Activated T-cell treated with anti-CD3 and anti-CD28 coated beads, Interleukin-2, amount 50 U/mL, for 72 hours (primary cell): ENCODE measurements at regions not wholly inside any gene's neighbourhood (a gene's known extent, or its start where the extent isn't known, plus 50 kb on each side); places are given as distances from the start of the nearest gene placed in this dataset.
"Not testable (repeated sequence)": the region's sequence is repeated elsewhere in the genome, so short reads cannot be mapped to it uniquely, and the experiment has no call there.

Experiments
- ATAC-seq, 2 donors: fragments of 150-1000 bp; cut with Tn5 transposase; replicated peaks in 1 of 2; 2 replicates each; pipeline ENCODE4 v1.10.0; 2021; ENCODE audit warnings: moderate library complexity in 2 of 2, mild to moderate bottlenecking in 1 of 2
- DNase-seq, 2 donors: peaks; one replicate each; pipeline ENCODE4 v3.0.0; 2021 to 2022; ENCODE audit warnings: mixed read lengths in 1 of 2
- H3K27ac Mint-ChIP-seq: one replicate; pipeline ENCODE4 v1.8.0; 2022; ENCODE audit warnings: mild to moderate bottlenecking, moderate library complexity, mixed read lengths
- H3K27me3 Mint-ChIP-seq: one replicate; pipeline ENCODE4 v1.8.0; 2022; ENCODE audit warnings: low read depth, mixed read lengths
- H3K36me3 Mint-ChIP-seq, 2 donors: one replicate each; pipeline ENCODE4 v1.8.0; 2022; ENCODE audit warnings: mixed read lengths in 2 of 2, mild to moderate bottlenecking in 1 of 2; ENCODE audit not compliant: insufficient read depth in 2 of 2
- H3K4me1 Mint-ChIP-seq: one replicate; pipeline ENCODE4 v1.8.0; 2022; ENCODE audit warnings: low read depth, mixed read lengths
- H3K4me3 Mint-ChIP-seq, 2 donors: one replicate each; pipeline ENCODE4 v1.8.0; 2022; ENCODE audit warnings: mild to moderate bottlenecking in 2 of 2, mixed read lengths in 2 of 2, moderate library complexity in 2 of 2
- H3K9me3 Mint-ChIP-seq, 2 donors: one replicate each; pipeline ENCODE4 v1.8.0; 2022; ENCODE audit warnings: mixed read lengths in 2 of 2

- H3K4me1 Mint-ChIP-seq: peaks cover 21% of the 10 kb centered on the region
- ATAC-seq: no peak
Measured at GRCh38 chr12:124470806-124471205, 96.6 kb downstream of the NCOR2 start.

GRCh38 chr12:124470139-124470538 is 97.3 kb downstream of the NCOR2 start:
- H3K4me1 Mint-ChIP-seq: peaks cover 25% of the 10 kb centered on the region
- no peak overlapping the region for H3K4me3 Mint-ChIP-seq
- peaks cover 38 to 50% of the 10 kb centered on the region in 2 donors for H3K36me3 Mint-ChIP-seq

More at GRCh38 chr12:124470806-124471205, 96.6 kb downstream of the NCOR2 start:
- H3K36me3 Mint-ChIP-seq: peaks cover 38 to 48% of the 10 kb centered on the region in 2 donors
- no peak overlapping the region for H3K4me3 Mint-ChIP-seq
- H3K9me3 Mint-ChIP-seq: peaks cover 4 to 12% of the 10 kb centered on the region in 2 donors
- no peaks in the 10 kb centered on the region for H3K27me3 Mint-ChIP-seq
- DNase-seq: no peak
- H3K27ac Mint-ChIP-seq: no peak overlapping the region

DNA sequence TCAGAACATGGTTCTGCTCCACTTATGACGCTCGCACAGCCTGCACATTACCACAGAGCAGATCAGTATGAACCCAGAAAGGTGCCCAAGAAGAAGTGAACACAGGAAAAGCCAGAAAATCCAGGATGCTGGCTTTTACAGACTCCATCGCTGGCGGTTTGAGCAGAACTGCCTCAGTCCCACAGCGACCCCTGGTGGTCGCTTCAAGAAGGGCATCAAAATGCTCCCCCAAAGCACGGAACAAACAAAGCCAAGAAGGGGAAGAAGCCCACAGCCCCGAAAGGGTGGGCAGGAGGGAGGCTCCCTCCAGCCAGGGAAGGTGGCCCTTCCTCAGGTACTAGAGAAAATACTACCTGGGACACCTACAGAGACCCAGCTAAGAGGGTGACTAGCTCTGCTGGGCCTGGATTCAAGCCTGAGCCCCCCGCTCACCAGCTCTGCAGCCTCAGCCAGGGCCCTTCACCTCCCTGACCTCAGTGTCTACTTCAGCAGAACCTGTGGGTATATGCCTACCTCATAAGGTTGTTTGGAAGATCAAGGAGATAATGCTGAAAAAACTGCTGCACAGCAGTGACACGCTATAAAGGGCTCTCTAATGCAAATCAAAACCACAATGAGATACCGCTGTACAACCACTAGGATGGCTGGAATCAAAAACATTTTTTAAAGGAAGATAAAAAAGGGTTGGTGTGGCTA is 98.1 kb downstream of the NCOR2 start:
- peaks cover 42 to 53% of the 10 kb centered on the region in 2 donors for H3K36me3 Mint-ChIP-seq
- no peak overlapping the region for H3K4me3 Mint-ChIP-seq

More at GRCh38 chr12:124470139-124470538, 97.3 kb downstream of the NCOR2 start:
- no peak for ATAC-seq
- peaks cover 4 to 12% of the 10 kb centered on the region in 2 donors for H3K9me3 Mint-ChIP-seq
- H3K27ac Mint-ChIP-seq: no peak overlapping the region
- no peaks in the 10 kb centered on the region for H3K27me3 Mint-ChIP-seq
- DNase-seq: no peak

GRCh38 chr12:124467549-124467948 is 99.9 kb downstream of the NCOR2 start:
- not testable (repeated sequence) for H3K27me3 Mint-ChIP-seq, H3K4me3 Mint-ChIP-seq, DNase-seq, H3K27ac Mint-ChIP-seq, ATAC-seq
- H3K9me3 Mint-ChIP-seq: peaks cover 3 to 12% of the 10 kb centered on the region in 2 donors
- H3K36me3 Mint-ChIP-seq: peaks cover 35 to 45% of the 10 kb centered on the region in 2 donors
- peaks cover 34% of the 10 kb centered on the region for H3K4me1 Mint-ChIP-seq

More for the DNA sequence above, 98.1 kb downstream of the NCOR2 start:
- Mint-ChIP-seq H3K4me1 (peaks cover 27% of the 10 kb centered on the region), H3K27me3 (no peaks in the 10 kb centered on the region), H3K9me3 (peaks cover 7 to 17% of the 10 kb centered on the region in 2 donors), H3K27ac (no peak overlapping the region)
- ATAC-seq: no peak
- no peak for DNase-seq

- Mint-ChIP-seq H3K27me3 (no peaks in the 10 kb centered on the region), H3K4me1 (peaks cover 34% of the 10 kb centered on the region), H3K9me3 (peaks cover 3 to 12% of the 10 kb centered on the region in 2 donors), H3K36me3 (peaks cover 32 to 41% of the 10 kb centered on the region in 2 donors), H3K27ac (peak overlapping the region; percentile 66), H3K4me3 (peak overlapping the region; percentile 72 to 78)
- peak; percentile 90 to 91 for DNase-seq
- ATAC-seq: peak; percentile 98 to 99
Measured at GRCh38 chr12:124466216-124467128, 100.9 kb downstream of the NCOR2 start.

DNA sequence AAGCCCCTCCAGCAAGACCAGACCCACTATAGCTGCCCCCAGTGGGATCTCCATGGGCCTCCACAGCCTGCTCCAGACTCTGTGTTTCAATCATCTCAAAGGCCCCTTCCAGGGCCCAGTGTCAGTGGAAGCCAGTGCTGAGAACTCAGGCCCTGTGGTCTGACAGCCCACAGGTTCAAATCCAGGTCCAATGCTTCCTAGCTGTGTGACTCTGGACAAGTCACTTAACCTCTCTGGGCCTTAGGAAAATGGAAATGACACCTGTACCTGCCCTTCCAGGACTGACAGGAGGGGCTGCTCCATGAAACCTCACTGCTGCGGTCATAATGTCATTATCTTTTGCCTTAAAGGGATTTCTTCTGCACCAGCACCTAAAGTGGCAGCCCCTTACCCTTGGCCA is 101.9 kb downstream of the NCOR2 start:
- Mint-ChIP-seq H3K27ac (no peak overlapping the region), H3K27me3 (no peaks in the 10 kb centered on the region), H3K4me3 (peak overlapping the region; percentile 72 to 78), H3K9me3 (peaks cover 3 to 12% of the 10 kb centered on the region in 2 donors), H3K4me1 (peaks cover 34% of the 10 kb centered on the region), H3K36me3 (peaks cover 28 to 39% of the 10 kb centered on the region in 2 donors)
- no peak for ATAC-seq
- DNase-seq: no peak

DNA sequence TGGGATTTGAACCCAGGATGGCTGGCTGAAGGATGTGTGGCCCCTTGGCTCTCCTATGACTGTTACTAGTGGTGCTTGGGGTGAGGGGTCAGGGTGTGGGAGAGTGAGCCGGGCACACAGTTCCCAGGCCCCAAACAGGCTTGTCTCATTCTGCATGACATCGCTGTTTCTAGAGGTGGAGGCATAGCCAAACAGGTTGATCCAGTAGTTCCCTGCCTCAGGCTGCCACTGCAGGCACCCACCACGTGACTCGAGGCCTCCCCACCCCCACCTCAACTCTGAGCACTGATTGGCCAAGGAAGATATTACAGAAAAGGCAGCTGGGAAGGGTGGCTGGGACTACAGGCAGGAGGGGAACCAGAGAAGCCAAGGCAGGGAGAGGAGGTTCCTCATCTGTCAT is 102.6 kb downstream of the NCOR2 start:
- Mint-ChIP-seq H3K4me3 (peak overlapping the region in 1 of 2 donors; percentile 34), H3K27me3 (no peaks in the 10 kb centered on the region), H3K4me1 (peaks cover 34% of the 10 kb centered on the region), H3K27ac (no peak overlapping the region), H3K9me3 (peaks cover 3 to 12% of the 10 kb centered on the region in 2 donors), H3K36me3 (peaks cover 25 to 35% of the 10 kb centered on the region in 2 donors)
- ATAC-seq (no peak), DNase-seq (no peak)

DNA sequence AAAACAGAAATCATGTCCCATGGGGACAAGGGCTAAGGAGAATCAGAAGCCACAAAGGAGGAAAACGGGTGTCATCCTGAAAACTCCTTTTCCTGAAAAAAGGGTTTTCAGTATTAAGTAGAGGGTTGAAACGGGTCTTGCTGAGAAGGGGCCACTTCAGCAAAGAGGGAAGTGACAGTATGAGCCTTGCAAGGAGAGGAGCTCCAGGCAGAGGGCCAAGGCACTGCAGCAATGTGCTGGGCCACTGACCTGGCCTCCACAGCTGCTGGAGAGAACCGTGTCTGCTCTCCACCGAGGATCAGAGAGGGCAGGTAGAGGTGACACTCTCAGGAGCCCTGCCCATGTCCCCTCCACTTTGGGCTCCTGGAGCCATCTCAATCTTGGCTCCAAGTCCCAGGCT is 103.3 kb downstream of the NCOR2 start:
- Mint-ChIP-seq H3K4me3 (peak overlapping the region in 1 of 2 donors; percentile 57), H3K27ac (peak overlapping the region; percentile 36), H3K4me1 (peaks cover 26% of the 10 kb centered on the region), H3K27me3 (no peaks in the 10 kb centered on the region), H3K9me3 (peaks cover 3 to 10% of the 10 kb centered on the region in 2 donors), H3K36me3 (peaks cover 22 to 30% of the 10 kb centered on the region in 2 donors)
- no peak for DNase-seq
- no peak for ATAC-seq

DNA sequence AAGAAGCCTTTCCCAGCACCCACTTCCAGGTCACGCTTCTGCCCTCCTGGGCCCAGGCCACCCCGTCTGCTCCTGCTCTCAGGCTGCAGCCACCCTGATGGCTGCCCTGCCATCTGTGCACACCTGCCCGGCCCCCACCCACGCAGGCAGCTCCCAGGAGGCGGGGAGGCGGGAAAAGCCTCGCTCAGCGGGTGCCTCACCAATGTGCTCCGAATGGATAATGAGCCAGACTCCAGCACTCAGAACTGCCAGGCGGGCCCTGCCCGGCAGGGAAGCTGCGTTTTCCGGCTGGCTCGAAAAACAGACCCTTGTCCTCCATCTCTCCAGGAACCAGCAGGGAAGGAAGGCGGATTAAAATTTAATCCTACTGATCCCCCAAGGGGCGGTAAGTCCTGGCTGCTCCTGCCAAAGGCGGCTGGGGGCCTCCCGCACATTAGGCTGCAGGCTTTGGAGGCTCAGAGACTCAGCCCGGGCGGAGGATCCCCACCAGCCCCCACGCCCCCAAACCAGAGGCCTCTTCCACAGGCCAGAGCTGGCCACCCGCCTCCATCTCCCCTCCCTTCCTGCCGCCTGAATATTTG is 104.0 kb downstream of the NCOR2 start:
- Mint-ChIP-seq H3K36me3 (peaks cover 19 to 29% of the 10 kb centered on the region in 2 donors), H3K4me3 (no peak overlapping the region), H3K4me1 (peaks cover 27% of the 10 kb centered on the region), H3K27me3 (no peaks in the 10 kb centered on the region), H3K27ac (no peak overlapping the region), H3K9me3 (peaks cover 3 to 7% of the 10 kb centered on the region in 2 donors)
- no peak for ATAC-seq
- no peak for DNase-seq

GRCh38 chr12:124462750-124463149 is 104.7 kb downstream of the NCOR2 start:
- no peak overlapping the region for H3K4me3 Mint-ChIP-seq
- DNase-seq: no peak
- no peak overlapping the region for H3K27ac Mint-ChIP-seq
- no peaks in the 10 kb centered on the region for H3K27me3 Mint-ChIP-seq
- no peak for ATAC-seq
- H3K4me1 Mint-ChIP-seq: peaks cover 34% of the 10 kb centered on the region
- H3K9me3 Mint-ChIP-seq: peaks cover 3 to 7% of the 10 kb centered on the region in 2 donors
- H3K36me3 Mint-ChIP-seq: peaks cover 18 to 29% of the 10 kb centered on the region in 2 donors

GRCh38 chr12:124461851-124462623 is 105.4 kb downstream of the NCOR2 start:
- H3K27ac Mint-ChIP-seq: no peak overlapping the region
- no peak for DNase-seq
- H3K27me3 Mint-ChIP-seq: no peaks in the 10 kb centered on the region
- peaks cover 39% of the 10 kb centered on the region for H3K4me1 Mint-ChIP-seq
- ATAC-seq: no peak
- peaks cover 3 to 5% of the 10 kb centered on the region in 2 donors for H3K9me3 Mint-ChIP-seq
- H3K36me3 Mint-ChIP-seq: peaks cover 14 to 29% of the 10 kb centered on the region in 2 donors
- H3K4me3 Mint-ChIP-seq: no peak overlapping the region

DNA sequence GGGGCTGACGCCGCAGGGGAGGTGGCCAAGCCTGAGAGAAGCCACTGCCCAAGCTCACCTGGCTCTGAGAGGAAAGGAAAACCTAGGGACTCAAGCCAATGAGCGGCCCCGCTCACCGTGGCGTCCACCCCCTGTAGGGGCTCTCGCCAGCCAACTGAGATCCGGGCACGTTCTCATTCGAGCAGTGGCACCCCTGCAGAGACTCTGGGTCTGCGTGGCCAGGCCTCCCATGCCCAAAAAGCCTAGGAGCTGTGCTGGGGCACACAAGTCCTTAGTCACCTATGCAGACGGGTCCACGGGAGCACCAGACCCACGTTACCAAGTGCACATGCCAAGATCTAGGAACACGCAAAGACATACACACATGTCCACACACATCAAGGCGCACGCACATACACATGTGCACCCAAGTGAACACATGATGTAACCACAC is 106.2 kb downstream of the NCOR2 start:
- H3K36me3 Mint-ChIP-seq: peaks cover 13 to 23% of the 10 kb centered on the region in 2 donors
- no peak overlapping the region for H3K27ac Mint-ChIP-seq
- no peak for DNase-seq
- peaks cover 35% of the 10 kb centered on the region for H3K4me1 Mint-ChIP-seq
- no peaks in the 10 kb centered on the region for H3K27me3 Mint-ChIP-seq
- H3K9me3 Mint-ChIP-seq: peaks cover 3 to 5% of the 10 kb centered on the region in 2 donors
- ATAC-seq: no peak
- H3K4me3 Mint-ChIP-seq: no peak overlapping the region
